ENCODE measurements at regions not wholly inside any gene's neighbourhood (a gene's known extent, or its start where the extent isn't known, plus 50 kb on each side); places are given as distances from the start of the nearest gene placed in this dataset.

DNA sequence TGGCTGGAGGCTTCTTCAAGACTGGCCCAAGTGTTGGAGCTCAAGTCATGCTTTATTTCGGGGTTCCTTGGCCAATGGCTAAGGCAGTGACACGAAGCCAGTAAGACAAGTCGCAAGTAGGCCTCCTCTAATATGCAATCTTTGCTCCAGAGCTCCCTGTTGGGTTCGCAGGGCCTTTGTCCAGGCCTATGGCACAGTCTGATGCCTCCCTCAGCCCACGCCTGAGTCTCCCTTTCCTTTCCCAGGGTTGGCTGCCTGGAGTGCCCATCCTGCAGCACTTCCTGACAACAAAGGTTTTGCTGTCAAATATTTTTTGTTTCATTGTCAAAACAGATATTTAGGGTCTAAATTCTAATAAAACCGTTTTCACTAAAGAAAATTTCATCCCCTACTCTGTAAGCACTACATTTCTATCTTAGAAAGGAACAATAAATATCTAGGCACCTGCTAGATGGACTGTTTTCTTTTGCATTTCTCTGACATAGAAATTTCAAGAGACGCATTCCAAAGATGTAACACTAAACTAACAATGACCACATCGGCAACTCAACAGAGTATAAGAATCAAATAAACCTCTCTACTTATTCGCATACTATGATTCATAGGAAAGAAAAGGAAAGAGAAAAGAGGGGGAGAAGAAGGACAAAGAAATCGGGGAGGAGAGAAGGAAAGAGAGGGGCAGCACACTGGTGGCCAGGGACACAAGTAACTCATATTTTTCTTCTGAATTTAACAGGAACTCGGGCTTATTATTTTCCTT lies 393.1 kb upstream of the ATP11B start:
- no peaks in the 10 kb centered on the region for H3K36me3 ChIP-seq (ENCODE audit: control insufficient read depth, insufficient read depth, low read length)
- no peak overlapping the region for H3K56ac ChIP-seq (ENCODE audit: extremely low read depth, insufficient read depth, low read length)
- H2AK5ac ChIP-seq (ENCODE audit: low read depth, low read length), result no peak overlapping the region
- no peaks in the 10 kb centered on the region for H3K27me3 ChIP-seq (ENCODE audit: control insufficient read depth, insufficient read depth, low read length)
- DNase-seq, result no peak
- no peak overlapping the region for H2AFZ ChIP-seq (replicated peaks; ENCODE audit: low read length, poor library complexity)
- H2BK5ac ChIP-seq (ENCODE audit: low read depth, low read length, poor library complexity, severe bottlenecking), result no peak overlapping the region
- no peak overlapping the region for H2AK9ac ChIP-seq (replicated peaks; ENCODE audit: low read depth, low read length, poor library complexity)
- no peak overlapping the region for H3K18ac ChIP-seq (ENCODE audit: low read depth, low read length)
- intact Hi-C loops (cut with micrococcal nuclease) (no loop called here), dilution Hi-C loops (cut with HindIII; ENCODE audit: low sequenced_read_pairs, unreplicated experiment) (no loop called here), in situ Hi-C loops (cut with MboI; ENCODE audit: low sequenced_read_pairs) (no loop called here)
- H4K8ac ChIP-seq (ENCODE audit: low read depth in 2 of 2, low read length in 2 of 2), result no peak overlapping the region
- no peak overlapping the region for H3K9ac ChIP-seq (ENCODE audit: low read depth, low read length)
- no peak overlapping the region for H2BK120ac ChIP-seq (ENCODE audit: low read depth, low read length)
- no peaks in the 10 kb centered on the region for H3K4me1 ChIP-seq (ENCODE audit: control insufficient read depth, insufficient read depth, low read length)
- no peak overlapping the region for H3K4me2 ChIP-seq (ENCODE audit: low read depth, low read length)
- no peak overlapping the region for H2BK20ac ChIP-seq (ENCODE audit: low read depth, low read length)
- H4K20me1 ChIP-seq (ENCODE audit: insufficient read depth, low read length), result no peaks in the 10 kb centered on the region
- no peak overlapping the region for H3K4ac ChIP-seq (ENCODE audit: low read depth, low read length)
- no peak for ATAC-seq (ENCODE audit: low read depth)
- no peak overlapping the region for H3K14ac ChIP-seq (replicated peaks; ENCODE audit: low read depth, low read length)
- WGBS, 2 experiments (ENCODE audit: extremely low coverage in 2 of 2, insufficient read length in 1 of 2), result no CpG with 5 or more reads among the region's 11 CpGs
- no peaks in the 10 kb centered on the region for H3K79me1 ChIP-seq (ENCODE audit: low read depth in 1 of 2, low read length in 2 of 2)
- H3K23ac ChIP-seq (ENCODE audit: low read depth, low read length), result no peak overlapping the region
- no peak overlapping the region for H4K5ac ChIP-seq (ENCODE audit: low read depth, low read length)
- TF ChIP-seq RAD21 (IDR thresholded peaks at IDR 0.05; ENCODE audit: low read length), result no peak
- POLR2A ChIA-PET (ENCODE audit: unreplicated experiment), result no interaction called here
- no peak overlapping the region for H4K91ac ChIP-seq (ENCODE audit: insufficient read depth, low read depth, low read length)
- peaks cover 6% of the 10 kb centered on the region; the same call in 1 of the 2 replicates for H3K9me3 ChIP-seq (ENCODE audit: control insufficient read depth, insufficient read depth, low read length)
- CTCF ChIA-PET, result no interaction called here
- no TSS peak for BruUV-seq (replicated peaks)
- no peak overlapping the region for H3K4me3 ChIP-seq (ENCODE audit: insufficient read depth, low read depth, low read length)
- H3K9me1 ChIP-seq (ENCODE audit: insufficient read depth, low read length), result no peaks in the 10 kb centered on the region
- H2BK15ac ChIP-seq (ENCODE audit: low read depth, low read length), result no peak overlapping the region
- H3K27ac ChIP-seq (ENCODE audit: insufficient read depth, low read length), result no peak overlapping the region
